Esophagus muscularis mucosa (tissue), 4 donors: ENCODE measurements at regions not wholly inside any gene's neighbourhood (a gene's known extent, or its start where the extent isn't known, plus 50 kb on each side); places are given as distances from the start of the nearest gene placed in this dataset.
"Not testable (repeated sequence)": the region's sequence is repeated elsewhere in the genome, so short reads cannot be mapped to it uniquely, and the experiment has no call there.

Source experiments
- DNase-seq: peaks from one replicate; pipeline ENCODE4 v3.0.0-alpha.2; 2017; ENCODE audit errors: extremely low spot score
- H3K27ac ChIP-seq, 4 donors: fragments of 200-600 bp; sonication (generic); replicated peaks in 1 of 4; 1 replicate in 3 of 4; 2 replicates in 1 of 4; pipeline ENCODE4 v1.5.1; 2016 to 2019; ENCODE audit warnings: mild to moderate bottlenecking in 1 of 4
- H3K27me3 ChIP-seq, 4 donors: fragments of 200-600 bp; sonication (generic); one replicate each; pipeline versions ENCODE4 v1.5.1 to v1.6.0; 2016 to 2019
- H3K36me3 ChIP-seq, 4 donors: fragments of 200-600 bp; sonication (generic); one replicate each; pipeline ENCODE4 v1.5.1; 2016 to 2019
- H3K4me1 ChIP-seq, 4 donors: fragments of 200-600 bp; sonication (generic); one replicate each; pipeline ENCODE4 v1.5.1; 2016 to 2019
- H3K4me3 ChIP-seq, 4 donors: fragments of 200-600 bp; sonication (generic); 1 replicate in 2 of 4; 2 replicates in 2 of 4; pipeline ENCODE4 v1.5.1; 2016 to 2019; ENCODE audit warnings: mild to moderate bottlenecking in 4 of 4, moderate library complexity in 1 of 4
- H3K9me3 ChIP-seq, 4 donors: fragments of 200-600 bp; sonication (generic); 1 replicate in 3 of 4; 2 replicates in 1 of 4; pipeline ENCODE4 v1.5.1; 2016 to 2019
- EP300 ChIP-seq: sonication (generic); formaldehyde crosslinking; IDR thresholded peaks from one replicate; pipeline ENCODE4 v1.6.1; 2017; ENCODE audit warnings: antibody characterized with exemption
- POLR2A ChIP-seq: fragments of 450-650 bp; IDR thresholded peaks from one replicate; pipeline ENCODE4 v1.6.1; 2017; ENCODE audit warnings: antibody characterized with exemption, moderate library complexity, mild to moderate bottlenecking, low read depth
- POLR2AphosphoS5 ChIP-seq, 2 donors: sonication (generic); formaldehyde crosslinking; IDR thresholded peaks; one replicate each; pipeline ENCODE4 v1.6.1; 2017; ENCODE audit warnings: antibody characterized with exemption in 2 of 2
- WGBS: methylation state at CpG from one replicate; pipeline ENCODE4 v1.1.5; 2018; 5-methylcytosine and 5-hydroxymethylcytosine counted together
- intact Hi-C: fragments of 100-400 bp; cut with DNase I; formaldehyde crosslinking; loops from one replicate; pipeline ENCODE4 v1.15.1; 2023
- TF ChIP-seq, protein P1 (sequence below), 3 experiments: fragments of 200-600 bp in 2 of 3; fragments of 450-650 bp in 1 of 3; sonication (generic) in 2 of 3; IDR thresholded peaks; one replicate each; pipeline ENCODE4 v1.5.1; 2017 to 2019; ENCODE audit warnings: antibody characterized with exemption in 3 of 3, mild to moderate bottlenecking in 2 of 3, moderate library complexity in 1 of 3

DNA sequence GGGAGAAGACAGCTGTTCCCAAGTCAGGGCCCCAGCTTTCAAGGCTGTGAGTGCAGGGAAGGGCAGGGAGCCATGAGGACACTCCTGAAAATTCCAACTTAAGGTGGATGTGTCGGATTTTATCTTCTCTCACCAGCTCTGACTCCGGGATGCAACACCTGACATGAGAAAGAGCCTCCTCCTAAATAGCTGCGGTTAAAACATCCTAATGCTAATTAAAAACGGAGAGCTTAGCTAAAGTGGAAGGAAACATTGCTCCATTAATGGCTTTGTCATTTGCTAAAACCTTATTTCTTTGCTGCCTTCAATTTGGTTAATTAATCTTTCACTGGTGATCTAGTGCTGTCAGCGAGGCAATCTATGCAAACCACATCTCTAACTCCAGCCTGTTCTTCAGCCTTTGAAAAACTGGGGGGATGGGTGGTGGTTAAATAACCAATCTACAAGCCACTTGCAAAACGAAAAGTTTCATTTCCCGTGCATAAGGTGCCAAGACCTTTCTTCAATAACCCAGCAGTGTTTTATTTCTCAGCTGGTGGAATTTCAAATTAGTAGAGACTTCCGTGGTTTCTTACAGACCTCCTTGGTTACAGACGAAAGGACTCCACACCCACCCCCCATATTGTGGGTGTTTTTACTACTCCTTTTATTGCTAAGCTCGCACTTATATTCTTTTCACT is 379.6 kb downstream of the MLLT3 start:
- WGBS, result 65% methylated on average over 10 of the region's 10 CpGs
- no peaks in the 10 kb centered on the region for H3K36me3 ChIP-seq
- intact Hi-C loops, result no loop called here
- no peaks in the 10 kb centered on the region for H3K9me3 ChIP-seq
- H3K4me1 ChIP-seq, result no peaks in the 10 kb centered on the region
- H3K27me3 ChIP-seq, result no peaks in the 10 kb centered on the region
- no peak for DNase-seq
- no peak overlapping the region for H3K27ac ChIP-seq
- H3K4me3 ChIP-seq, result no peak overlapping the region
- no peak for TF ChIP-seq EP300
- TF ChIP-seq POLR2A, result no peak
- no peak for TF ChIP-seq POLR2AphosphoS5 (IDR thresholded peaks at IDR 0.05)
- TF ChIP-seq, protein P1, sequence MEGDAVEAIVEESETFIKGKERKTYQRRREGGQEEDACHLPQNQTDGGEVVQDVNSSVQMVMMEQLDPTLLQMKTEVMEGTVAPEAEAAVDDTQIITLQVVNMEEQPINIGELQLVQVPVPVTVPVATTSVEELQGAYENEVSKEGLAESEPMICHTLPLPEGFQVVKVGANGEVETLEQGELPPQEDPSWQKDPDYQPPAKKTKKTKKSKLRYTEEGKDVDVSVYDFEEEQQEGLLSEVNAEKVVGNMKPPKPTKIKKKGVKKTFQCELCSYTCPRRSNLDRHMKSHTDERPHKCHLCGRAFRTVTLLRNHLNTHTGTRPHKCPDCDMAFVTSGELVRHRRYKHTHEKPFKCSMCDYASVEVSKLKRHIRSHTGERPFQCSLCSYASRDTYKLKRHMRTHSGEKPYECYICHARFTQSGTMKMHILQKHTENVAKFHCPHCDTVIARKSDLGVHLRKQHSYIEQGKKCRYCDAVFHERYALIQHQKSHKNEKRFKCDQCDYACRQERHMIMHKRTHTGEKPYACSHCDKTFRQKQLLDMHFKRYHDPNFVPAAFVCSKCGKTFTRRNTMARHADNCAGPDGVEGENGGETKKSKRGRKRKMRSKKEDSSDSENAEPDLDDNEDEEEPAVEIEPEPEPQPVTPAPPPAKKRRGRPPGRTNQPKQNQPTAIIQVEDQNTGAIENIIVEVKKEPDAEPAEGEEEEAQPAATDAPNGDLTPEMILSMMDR (IDR thresholded peaks at IDR 0.05), result no peak

DNA sequence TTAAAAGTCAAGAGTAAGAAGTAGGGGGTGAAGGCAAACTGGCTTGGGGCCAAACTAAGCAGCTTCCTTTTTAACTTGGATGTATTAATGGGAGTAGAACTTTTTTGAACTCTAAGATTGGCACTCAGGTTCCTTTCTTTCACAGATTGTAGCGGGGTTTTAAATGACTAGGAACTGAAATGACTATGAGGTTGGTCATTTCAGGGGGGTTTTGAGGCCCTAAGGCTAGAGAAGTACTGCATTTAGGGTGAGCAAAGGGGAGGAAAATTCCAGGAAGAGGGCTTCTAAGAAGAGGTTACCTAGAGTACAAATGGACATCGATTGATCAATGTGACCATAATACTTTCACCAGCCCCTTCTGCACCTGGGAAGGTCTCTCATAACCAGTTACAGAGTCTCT is 381.8 kb downstream of the MLLT3 start:
- Histone ChIP-seq H3K27me3 (no peaks in the 10 kb centered on the region), H3K9me3 (peaks cover 0 to 3% (median 0%) of the 10 kb centered on the region in 4 donors), H3K36me3 (no peaks in the 10 kb centered on the region), H3K4me1 (no peaks in the 10 kb centered on the region), H3K4me3 (no peak overlapping the region), H3K27ac (no peak overlapping the region)
- intact Hi-C loops, result no loop called here
- DNase-seq, result no peak
- WGBS, result 93% methylated on average over 2 of the region's 2 CpGs
- TF ChIP-seq EP300, result no peak
- TF ChIP-seq, protein P1 (IDR thresholded peaks at IDR 0.05), result no peak
- no peak for TF ChIP-seq POLR2A
- TF ChIP-seq POLR2AphosphoS5 (IDR thresholded peaks at IDR 0.05), result no peak

DNA sequence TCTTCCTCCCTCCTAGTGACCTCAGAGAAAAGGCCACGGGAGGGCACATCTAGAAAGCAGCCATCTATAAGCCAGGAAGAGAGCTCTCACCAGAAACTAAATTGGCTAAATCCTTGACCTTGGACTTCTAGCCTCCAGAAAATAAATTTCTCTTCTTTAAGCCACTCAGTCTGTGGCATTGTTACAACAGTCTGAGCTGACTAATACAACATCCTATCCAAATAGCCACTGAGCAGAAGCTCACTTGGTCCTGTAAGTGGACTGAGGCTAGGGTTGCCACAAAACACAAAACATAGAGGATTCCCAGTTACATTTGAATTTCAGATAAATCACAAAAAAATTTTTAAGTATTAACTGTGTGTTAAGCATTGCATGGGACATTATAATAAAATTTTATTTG is 383.4 kb downstream of the MLLT3 start:
- no peak overlapping the region for H3K4me3 ChIP-seq
- H3K27me3 ChIP-seq, result no peaks in the 10 kb centered on the region
- TF ChIP-seq POLR2A (no peak), POLR2AphosphoS5 (IDR thresholded peaks at IDR 0.05) (no peak)
- intact Hi-C loops, result no loop called here
- H3K27ac ChIP-seq, result no peak overlapping the region
- peaks cover 0 to 5% (median 0%) of the 10 kb centered on the region in 4 donors for H3K9me3 ChIP-seq
- no peaks in the 10 kb centered on the region for H3K36me3 ChIP-seq
- H3K4me1 ChIP-seq, result no peaks in the 10 kb centered on the region
- 93% methylated on average over 1 of the region's 1 CpG for WGBS
- no peak for DNase-seq

DNA sequence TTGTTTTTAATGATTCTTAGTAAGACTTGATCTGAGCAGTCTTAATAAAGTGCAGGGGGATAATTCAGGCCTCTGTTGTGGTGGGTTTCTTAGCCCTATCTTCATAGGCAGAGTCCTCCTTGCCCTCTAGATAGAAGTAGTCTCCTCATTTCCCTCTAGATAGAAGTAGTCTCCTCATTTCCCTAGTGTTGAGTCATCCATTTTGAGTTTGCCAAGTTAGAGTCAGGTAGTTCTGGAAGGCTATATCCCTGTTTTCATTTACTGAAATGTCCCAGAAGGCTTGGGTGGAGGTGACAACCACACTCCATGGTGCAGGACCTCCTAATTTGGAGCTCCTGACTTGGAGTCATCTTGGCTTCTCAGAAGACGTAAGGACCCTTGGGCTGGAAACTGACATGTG is 384.6 kb downstream of the MLLT3 start:
- Histone ChIP-seq H3K36me3 (no peaks in the 10 kb centered on the region), H3K4me1 (no peaks in the 10 kb centered on the region), H3K27ac (no peak overlapping the region), H3K27me3 (no peaks in the 10 kb centered on the region), H3K4me3 (no peak overlapping the region), H3K9me3 (peaks cover 0 to 5% (median 0%) of the 10 kb centered on the region in 4 donors)
- TF ChIP-seq POLR2AphosphoS5 (IDR thresholded peaks at IDR 0.05) (no peak), EP300 (no peak), POLR2A (no peak)
- TF ChIP-seq, protein P1 (IDR thresholded peaks at IDR 0.05), result no peak
- DNase-seq, result no peak
- intact Hi-C loops, result no loop called here
- 100% methylated on average over 1 of the region's 1 CpG for WGBS

DNA sequence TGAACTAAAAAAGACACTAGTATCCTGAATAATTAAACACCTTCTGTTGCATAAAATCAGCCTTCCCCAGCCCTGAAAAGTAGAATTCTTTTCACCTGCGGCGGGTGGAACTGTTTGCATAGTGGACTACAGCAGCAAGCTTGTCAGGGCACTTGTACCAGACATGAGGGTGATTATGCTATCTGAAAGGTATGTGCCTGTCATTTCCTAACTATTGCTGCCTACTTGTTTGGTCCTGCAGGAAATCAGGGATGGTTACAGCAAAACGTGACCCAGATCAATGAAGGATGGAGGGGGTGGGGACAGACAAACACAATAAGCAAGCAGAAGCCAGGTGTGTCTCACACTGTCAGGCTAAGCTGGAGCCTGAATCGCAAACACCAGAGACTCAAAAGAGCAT is 385.6 kb downstream of the MLLT3 start:
- peaks cover 0 to 5% (median 0%) of the 10 kb centered on the region in 4 donors for H3K9me3 ChIP-seq
- H3K27ac ChIP-seq, result no peak overlapping the region
- TF ChIP-seq POLR2AphosphoS5 (IDR thresholded peaks at IDR 0.05), result no peak
- H3K36me3 ChIP-seq, result no peaks in the 10 kb centered on the region
- no peak overlapping the region for H3K4me3 ChIP-seq
- no peak for DNase-seq
- H3K27me3 ChIP-seq, result no peaks in the 10 kb centered on the region
- no peaks in the 10 kb centered on the region for H3K4me1 ChIP-seq
- 94% methylated on average over 4 of the region's 4 CpGs for WGBS
- intact Hi-C loops, result no loop called here

DNA sequence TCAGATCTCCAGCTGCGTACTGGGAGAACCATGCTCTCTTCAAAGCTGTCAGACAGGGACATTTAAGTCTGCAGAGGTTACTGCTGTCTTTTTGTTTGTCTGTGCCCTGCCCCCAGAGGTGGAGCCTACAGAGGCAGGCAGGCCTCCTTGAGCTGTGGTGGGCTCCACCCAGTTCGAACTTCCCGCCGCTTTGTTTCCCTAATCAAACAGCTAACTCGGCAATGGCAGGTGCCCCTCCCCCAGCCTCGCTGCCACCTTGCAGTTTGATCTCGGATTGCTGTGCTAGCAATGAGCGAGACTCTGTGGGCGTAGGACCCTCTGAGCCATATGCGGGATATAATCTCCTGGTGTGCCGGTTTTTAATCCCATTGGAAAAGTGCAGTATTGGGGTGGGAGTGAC is 387.1 kb downstream of the MLLT3 start:
- H3K9me3 ChIP-seq, H3K27me3 ChIP-seq, H3K4me1 ChIP-seq, H3K4me3 ChIP-seq, DNase-seq, H3K27ac ChIP-seq, H3K36me3 ChIP-seq, intact Hi-C loops: not testable (repeated sequence)
- 97% methylated on average over 11 of the region's 11 CpGs for WGBS
